Ishikawa (cell line): ENCODE measurements at regions not wholly inside any gene's neighbourhood (a gene's known extent, or its start where the extent isn't known, plus 50 kb on each side); places are given as distances from the start of the nearest gene placed in this dataset.

Experiments
- CEBPB ChIP-seq: IDR thresholded peaks from 2 replicates; pipeline ENCODE4 v1.6.1; 2012
- CREB1 ChIP-seq: IDR thresholded peaks from 2 replicates; pipeline ENCODE4 v1.6.1; 2012; ENCODE audit warnings: low read depth
- EGR1 ChIP-seq: IDR thresholded peaks from 2 replicates; pipeline ENCODE4 v1.6.1; 2012
- EP300 ChIP-seq: IDR thresholded peaks from 2 replicates; pipeline ENCODE4 v1.6.1; 2012; ENCODE audit warnings: borderline replicate concordance
- FOXM1 ChIP-seq: IDR thresholded peaks from 2 replicates; pipeline ENCODE4 v1.6.1; 2012; ENCODE audit warnings: low read depth, borderline replicate concordance
- NFIC ChIP-seq: IDR thresholded peaks from 2 replicates; pipeline ENCODE4 v1.6.1; 2012
- RAD21 ChIP-seq: IDR thresholded peaks from 2 replicates; pipeline ENCODE4 v1.6.1; 2012; ENCODE audit warnings: low read depth
- REST ChIP-seq: IDR thresholded peaks from 2 replicates; pipeline ENCODE4 v1.6.1; 2012; ENCODE audit warnings: low read depth, mild to moderate bottlenecking
- TAF1 ChIP-seq: IDR thresholded peaks from 2 replicates; pipeline ENCODE4 v1.6.1; 2012; ENCODE audit warnings: low read depth, mild to moderate bottlenecking
- TCF12 ChIP-seq: IDR thresholded peaks from 2 replicates; pipeline ENCODE4 v1.6.1; 2012; ENCODE audit warnings: low read depth
- TEAD4 ChIP-seq: IDR thresholded peaks from 2 replicates; pipeline ENCODE4 v1.6.1; 2012
- YY1 ChIP-seq: IDR thresholded peaks from 2 replicates; pipeline ENCODE4 v1.6.1; 2012; ENCODE audit warnings: low read depth
- ZBTB7A ChIP-seq: IDR thresholded peaks from 2 replicates; pipeline ENCODE4 v1.6.1; 2012; ENCODE audit warnings: low read depth
- TF ChIP-seq, protein P1 (sequence below): IDR thresholded peaks from 2 replicates; pipeline ENCODE4 v1.6.1; 2012
- TF ChIP-seq, protein P2 (sequence below): IDR thresholded peaks from 2 replicates; pipeline ENCODE4 v1.6.1; 2012

- TF ChIP-seq TCF12: no peak
- TF ChIP-seq RAD21: peak; percentile 60
Measured at GRCh38 chr4:125750828-125751466, 436.2 kb downstream of the FAT4 start.

DNA sequence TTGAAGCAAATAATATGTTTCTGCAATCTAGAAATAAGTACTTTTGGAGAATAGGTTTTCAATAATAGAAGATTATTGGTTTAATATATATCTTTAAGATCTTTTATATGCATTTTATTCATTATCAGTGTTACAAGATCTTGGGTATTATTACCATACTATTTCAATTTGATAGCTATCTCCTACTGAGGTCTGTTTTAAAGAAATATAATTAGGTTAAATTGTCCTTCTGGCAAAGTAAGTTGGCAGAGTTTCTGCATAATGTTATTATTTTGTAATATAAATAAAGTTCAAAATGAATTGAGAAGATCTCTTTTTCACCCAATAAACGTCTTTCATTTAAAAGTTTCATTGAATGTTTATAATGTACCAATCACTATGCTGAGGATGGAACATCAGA is 443.7 kb downstream of the FAT4 start:
- TF ChIP-seq YY1: no peak
- TF ChIP-seq TAF1: no peak
- TF ChIP-seq FOXM1: no peak
- no peak for TF ChIP-seq CEBPB
- no peak for TF ChIP-seq NFIC
- TF ChIP-seq, protein P1, sequence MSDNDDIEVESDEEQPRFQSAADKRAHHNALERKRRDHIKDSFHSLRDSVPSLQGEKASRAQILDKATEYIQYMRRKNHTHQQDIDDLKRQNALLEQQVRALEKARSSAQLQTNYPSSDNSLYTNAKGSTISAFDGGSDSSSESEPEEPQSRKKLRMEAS: no peak
- TF ChIP-seq TEAD4: no peak
- TF ChIP-seq TCF12: no peak
- no peak for TF ChIP-seq ZBTB7A
- no peak for TF ChIP-seq CREB1
- TF ChIP-seq REST: no peak
- TF ChIP-seq EGR1: no peak
- TF ChIP-seq, protein P2, sequence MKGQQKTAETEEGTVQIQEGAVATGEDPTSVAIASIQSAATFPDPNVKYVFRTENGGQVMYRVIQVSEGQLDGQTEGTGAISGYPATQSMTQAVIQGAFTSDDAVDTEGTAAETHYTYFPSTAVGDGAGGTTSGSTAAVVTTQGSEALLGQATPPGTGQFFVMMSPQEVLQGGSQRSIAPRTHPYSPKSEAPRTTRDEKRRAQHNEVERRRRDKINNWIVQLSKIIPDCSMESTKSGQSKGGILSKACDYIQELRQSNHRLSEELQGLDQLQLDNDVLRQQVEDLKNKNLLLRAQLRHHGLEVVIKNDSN: no peak
- TF ChIP-seq RAD21: no peak

DNA sequence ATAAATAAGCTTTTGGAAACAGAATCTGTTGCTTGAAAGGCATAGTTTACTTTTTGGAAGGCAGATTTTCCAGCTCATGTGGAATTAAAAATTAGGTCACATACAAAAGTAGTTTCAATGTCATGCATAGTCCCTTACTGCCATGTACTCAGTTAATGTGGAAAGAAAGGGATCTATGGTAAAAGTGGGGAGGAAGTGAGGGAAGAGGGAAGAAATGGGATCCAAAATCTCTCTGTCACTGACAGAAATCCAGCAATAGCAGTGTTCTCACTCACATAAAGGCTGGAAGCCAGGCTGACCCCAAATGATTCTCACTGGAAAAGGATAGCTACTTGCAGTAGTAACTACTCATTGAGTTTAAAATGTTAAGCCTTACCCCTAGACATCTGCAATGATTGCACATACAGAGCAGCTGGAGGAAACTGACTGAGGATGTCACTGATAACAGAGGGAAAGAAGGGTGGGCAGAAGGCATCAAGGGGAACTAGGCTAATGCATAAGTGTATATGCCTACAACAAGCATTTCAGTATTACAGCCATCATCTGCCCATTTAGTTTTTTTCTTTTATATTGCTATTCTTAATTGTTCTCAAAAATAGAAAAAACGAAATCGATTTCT is 445.6 kb downstream of the FAT4 start:
- TF ChIP-seq ZBTB7A (no peak), TAF1 (no peak), REST (no peak), CREB1 (no peak), NFIC (no peak), CEBPB (no peak), EP300 (no peak), YY1 (no peak), TEAD4 (no peak), EGR1 (no peak)
- TF ChIP-seq, protein P2: no peak
- TF ChIP-seq, protein P1: no peak

DNA sequence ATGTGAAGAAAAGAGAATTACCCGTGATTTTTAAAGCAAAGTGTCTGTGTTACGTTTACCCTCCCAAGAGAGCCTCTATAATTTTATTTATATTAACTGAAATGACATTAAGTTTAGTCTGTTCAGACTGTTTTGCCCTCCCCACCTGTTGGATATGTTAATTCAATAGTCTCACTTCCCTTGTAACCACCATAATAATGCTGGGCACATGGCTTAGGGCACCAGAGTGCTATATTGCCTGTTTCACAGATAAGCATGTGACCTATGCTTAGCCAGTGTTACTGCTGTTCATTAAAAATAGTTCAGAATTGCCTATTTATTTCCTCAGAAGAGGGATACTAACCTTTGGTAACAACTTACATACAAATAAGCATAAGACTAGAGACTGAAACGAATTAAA is 446.2 kb downstream of the FAT4 start:
- no peak for TF ChIP-seq CEBPB
- no peak for TF ChIP-seq NFIC
- TF ChIP-seq, protein P1: no peak

DNA sequence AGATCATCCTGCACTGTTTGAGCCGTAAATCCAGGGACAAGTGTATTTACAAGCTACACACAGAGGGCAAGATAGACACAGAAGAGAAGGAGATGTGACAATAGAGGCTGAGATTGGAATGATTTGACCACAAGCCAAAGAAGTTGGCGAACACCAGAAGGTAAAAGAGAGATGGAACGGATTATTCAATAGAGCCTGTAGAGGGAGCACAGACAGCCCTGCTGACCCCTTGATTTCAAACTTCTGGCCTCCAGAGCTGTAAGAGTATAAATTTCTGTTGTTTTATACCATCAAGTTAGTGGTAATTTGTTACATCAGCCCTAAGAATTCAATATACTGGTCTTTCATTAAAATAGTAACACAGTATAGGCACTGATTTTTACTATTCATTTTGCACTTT is 447.8 kb downstream of the FAT4 start:
- TF ChIP-seq NFIC (no peak), CREB1 (no peak), REST (no peak), TEAD4 (no peak), FOXM1 (no peak), EP300 (no peak)
- TF ChIP-seq, protein P1: no peak
